ENCODE measurements at regions not wholly inside any gene's neighbourhood (a gene's known extent, or its start where the extent isn't known, plus 50 kb on each side); places are given as distances from the start of the nearest gene placed in this dataset.

- H3K27ac ChIP-seq, result no peak overlapping the region
- intact Hi-C loops (cut with DNase I), result no loop called here
- TF ChIP-seq POLR2AphosphoS5 (IDR thresholded peaks at IDR 0.05) (no peak), POLR2A (IDR thresholded peaks at IDR 0.05) (no peak)
- no peaks in the 10 kb centered on the region for H3K27me3 ChIP-seq (replicated peaks; ENCODE audit: insufficient read depth)
- WGBS, result 59% methylated on average over 1 of the region's 1 CpG
- no peaks in the 10 kb centered on the region for H3K9me3 ChIP-seq
- H3K4me1 ChIP-seq (replicated peaks), result no peaks in the 10 kb centered on the region
- DNase-seq (ENCODE audit: low spot score), result no peak
- no peaks in the 10 kb centered on the region for H3K36me3 ChIP-seq
- H3K4me3 ChIP-seq, result no peak overlapping the region
Measured at GRCh38 chr13:75073786-75074185, 408.2 kb downstream of the TBC1D4 start.

GRCh38 chr13:75072891-75073290, 409.1 kb downstream of the TBC1D4 start:
- intact Hi-C loops (cut with DNase I), result no loop called here
- Histone ChIP-seq H3K4me1 (replicated peaks) (no peaks in the 10 kb centered on the region), H3K9me3 (no peaks in the 10 kb centered on the region), H3K27me3 (replicated peaks; ENCODE audit: insufficient read depth) (no peaks in the 10 kb centered on the region), H3K27ac (no peak overlapping the region), H3K4me3 (no peak overlapping the region), H3K36me3 (no peaks in the 10 kb centered on the region)
- no peak for TF ChIP-seq POLR2A (IDR thresholded peaks at IDR 0.05)
- no peak for TF ChIP-seq POLR2AphosphoS5 (IDR thresholded peaks at IDR 0.05)
- TF ChIP-seq, protein P1, sequence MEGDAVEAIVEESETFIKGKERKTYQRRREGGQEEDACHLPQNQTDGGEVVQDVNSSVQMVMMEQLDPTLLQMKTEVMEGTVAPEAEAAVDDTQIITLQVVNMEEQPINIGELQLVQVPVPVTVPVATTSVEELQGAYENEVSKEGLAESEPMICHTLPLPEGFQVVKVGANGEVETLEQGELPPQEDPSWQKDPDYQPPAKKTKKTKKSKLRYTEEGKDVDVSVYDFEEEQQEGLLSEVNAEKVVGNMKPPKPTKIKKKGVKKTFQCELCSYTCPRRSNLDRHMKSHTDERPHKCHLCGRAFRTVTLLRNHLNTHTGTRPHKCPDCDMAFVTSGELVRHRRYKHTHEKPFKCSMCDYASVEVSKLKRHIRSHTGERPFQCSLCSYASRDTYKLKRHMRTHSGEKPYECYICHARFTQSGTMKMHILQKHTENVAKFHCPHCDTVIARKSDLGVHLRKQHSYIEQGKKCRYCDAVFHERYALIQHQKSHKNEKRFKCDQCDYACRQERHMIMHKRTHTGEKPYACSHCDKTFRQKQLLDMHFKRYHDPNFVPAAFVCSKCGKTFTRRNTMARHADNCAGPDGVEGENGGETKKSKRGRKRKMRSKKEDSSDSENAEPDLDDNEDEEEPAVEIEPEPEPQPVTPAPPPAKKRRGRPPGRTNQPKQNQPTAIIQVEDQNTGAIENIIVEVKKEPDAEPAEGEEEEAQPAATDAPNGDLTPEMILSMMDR (IDR thresholded peaks at IDR 0.05), result no peak
- no peak for DNase-seq (ENCODE audit: low spot score)
- 70% methylated on average over 6 of the region's 6 CpGs for WGBS

GRCh38 chr13:75072368-75072767, 409.6 kb downstream of the TBC1D4 start:
- TF ChIP-seq POLR2A (IDR thresholded peaks at IDR 0.05), result no peak
- TF ChIP-seq, protein P1 (IDR thresholded peaks at IDR 0.05), result no peak
- TF ChIP-seq POLR2AphosphoS5 (IDR thresholded peaks at IDR 0.05), result no peak
- H3K27ac ChIP-seq, result no peak overlapping the region
- H3K4me1 ChIP-seq (replicated peaks), result no peaks in the 10 kb centered on the region
- H3K9me3 ChIP-seq, result no peaks in the 10 kb centered on the region
- intact Hi-C loops (cut with DNase I), result no loop called here
- H3K27me3 ChIP-seq (replicated peaks; ENCODE audit: insufficient read depth), result no peaks in the 10 kb centered on the region
- no peak overlapping the region for H3K4me3 ChIP-seq
- DNase-seq (ENCODE audit: low spot score), result no peak
- no peaks in the 10 kb centered on the region for H3K36me3 ChIP-seq

DNA sequence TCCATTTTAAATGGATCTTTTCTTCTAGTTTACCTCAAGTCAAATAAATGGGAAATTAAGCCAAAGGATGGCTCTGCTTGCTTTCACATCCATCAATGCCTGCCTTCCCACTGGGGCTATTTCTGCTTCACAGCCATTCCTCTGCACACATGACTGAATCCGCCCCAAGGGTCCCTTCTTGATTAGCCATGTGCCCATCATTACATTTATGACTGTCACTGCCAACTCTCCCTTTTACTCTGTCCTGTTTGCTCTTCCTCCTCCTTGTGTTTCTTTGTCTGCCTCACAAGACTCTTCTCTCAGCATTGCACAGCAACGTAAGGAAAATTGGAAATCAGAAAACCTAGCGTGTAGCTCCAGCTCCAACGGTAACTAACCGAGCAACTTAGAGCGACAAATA, 410.2 kb downstream of the TBC1D4 start:
- intact Hi-C loops (cut with DNase I), result no loop called here
- H3K27ac ChIP-seq, result no peak overlapping the region
- H3K27me3 ChIP-seq (replicated peaks; ENCODE audit: insufficient read depth), result no peaks in the 10 kb centered on the region
- H3K9me3 ChIP-seq, result no peaks in the 10 kb centered on the region
- DNase-seq (ENCODE audit: low spot score), result no peak
- H3K36me3 ChIP-seq, result no peaks in the 10 kb centered on the region
- no peaks in the 10 kb centered on the region for H3K4me1 ChIP-seq (replicated peaks)
- TF ChIP-seq, protein P1 (IDR thresholded peaks at IDR 0.05), result no peak
- TF ChIP-seq POLR2AphosphoS5 (IDR thresholded peaks at IDR 0.05), result no peak
- TF ChIP-seq POLR2A (IDR thresholded peaks at IDR 0.05), result no peak
- WGBS, result 81% methylated on average over 6 of the region's 6 CpGs
- H3K4me3 ChIP-seq, result no peak overlapping the region

GRCh38 chr13:75071395-75071794, 410.6 kb downstream of the TBC1D4 start:
- Histone ChIP-seq H3K27ac (no peak overlapping the region), H3K9me3 (no peaks in the 10 kb centered on the region), H3K36me3 (no peaks in the 10 kb centered on the region), H3K4me1 (replicated peaks) (no peaks in the 10 kb centered on the region), H3K27me3 (replicated peaks; ENCODE audit: insufficient read depth) (no peaks in the 10 kb centered on the region), H3K4me3 (no peak overlapping the region)
- intact Hi-C loops (cut with DNase I), result no loop called here
- TF ChIP-seq POLR2AphosphoS5 (IDR thresholded peaks at IDR 0.05) (no peak), POLR2A (IDR thresholded peaks at IDR 0.05) (no peak)
- TF ChIP-seq, protein P1 (IDR thresholded peaks at IDR 0.05), result no peak
- DNase-seq (ENCODE audit: low spot score), result no peak
- 54% methylated on average over 2 of the region's 2 CpGs for WGBS
